IMR-90 (cell line): ENCODE measurements at regions not wholly inside any gene's neighbourhood (a gene's known extent, or its start where the extent isn't known, plus 50 kb on each side); places are given as distances from the start of the nearest gene placed in this dataset.
A peak's percentile ranks its signal among the peaks of the same experiment; 100 is the strongest.

Experiments used
- ATAC-seq: fragments of 200-7000 bp; cut with Tn5 transposase; 2 replicates; pipeline ENCODE4 v1.9.1; 2020; ENCODE audit warnings: low read depth, mild to moderate bottlenecking, moderate library complexity
- BruUV-seq: library from RNA; stranded (reverse); fragments of 400-500 nt; replicated peaks from 2 replicates; lab custom pipeline; 2021; lab: Mats Ljungman, UMichigan
- CTCF ChIA-PET: fragments of 300-600 bp; formaldehyde crosslinking; extraction: SDS; loops from one replicate; lab custom pipeline; 2021; ENCODE audit warnings: antibody characterized with exemption; lab: Yijun Ruan, JAX
- POLR2A ChIA-PET: fragments of 300-600 bp; sonication (Branson Sonifier 250); formaldehyde crosslinking; loops from one replicate; lab custom pipeline; 2022; ENCODE audit warnings: antibody characterized with exemption; ENCODE audit not compliant: unreplicated experiment; lab: Charles Lee
- DNase-seq: peaks from one replicate; pipeline ENCODE4 v3.0.0; 2013
- H2AFZ ChIP-seq: replicated peaks from 2 replicates; pipeline ENCODE3; 2013; ENCODE audit warnings: low read length, mild to moderate bottlenecking; ENCODE audit not compliant: poor library complexity
- H2AK5ac ChIP-seq: 2 replicates; pipeline ENCODE4 v1.6.1; 2013; ENCODE audit warnings: low read depth, low read length, inconsistent platforms
- H2AK9ac ChIP-seq: replicated peaks from 2 replicates; pipeline ENCODE3; 2013; ENCODE audit warnings: mild to moderate bottlenecking, low read depth, low read length, moderate library complexity; ENCODE audit not compliant: poor library complexity
- H2BK120ac ChIP-seq: 2 replicates; pipeline ENCODE4 v1.6.1; 2013; ENCODE audit warnings: low read depth, low read length, inconsistent platforms
- H2BK15ac ChIP-seq: 3 replicates; pipeline ENCODE4 v1.6.1; 2013; ENCODE audit warnings: low read depth, low read length, inconsistent platforms
- H2BK20ac ChIP-seq: 2 replicates; pipeline ENCODE4 v1.6.1; 2013; ENCODE audit warnings: low read depth, mild to moderate bottlenecking, inconsistent platforms, low read length, moderate library complexity
- H2BK5ac ChIP-seq: 2 replicates; pipeline ENCODE4 v1.6.1; 2013; ENCODE audit warnings: mild to moderate bottlenecking, low read depth, low read length, inconsistent platforms; ENCODE audit not compliant: poor library complexity, severe bottlenecking
- H3K14ac ChIP-seq: replicated peaks from 2 replicates; pipeline ENCODE4 v1.6.1; 2013; ENCODE audit warnings: low read depth, low read length, inconsistent platforms
- H3K18ac ChIP-seq: 2 replicates; pipeline ENCODE4 v1.6.1; 2013; ENCODE audit warnings: low read depth, low read length, control low read depth
- H3K23ac ChIP-seq: 2 replicates; pipeline ENCODE4 v1.6.1; 2013; ENCODE audit warnings: low read depth, low read length, inconsistent platforms
- H3K27ac ChIP-seq: 2 replicates; pipeline ENCODE4 v1.5.1; 2013; ENCODE audit warnings: mild to moderate bottlenecking, control low read depth, low read length; ENCODE audit not compliant: insufficient read depth
- H3K27me3 ChIP-seq: 2 replicates; pipeline ENCODE4 v1.6.1; 2013; ENCODE audit warnings: low read length; ENCODE audit not compliant: control insufficient read depth, insufficient read depth
- H3K36me3 ChIP-seq: 2 replicates; pipeline ENCODE4 v1.6.1; 2013; ENCODE audit warnings: low read length, mixed read lengths; ENCODE audit not compliant: control insufficient read depth, insufficient read depth
- H3K4ac ChIP-seq: 2 replicates; pipeline ENCODE4 v1.6.1; 2013; ENCODE audit warnings: low read depth, low read length, inconsistent platforms
- H3K4me1 ChIP-seq: 2 replicates; pipeline ENCODE4 v1.6.1; 2013; ENCODE audit warnings: low read length, mixed read lengths; ENCODE audit not compliant: control insufficient read depth, insufficient read depth
- H3K4me2 ChIP-seq: 2 replicates; pipeline ENCODE4 v1.6.1; 2013; ENCODE audit warnings: low read depth, mild to moderate bottlenecking, control low read depth, low read length, moderate library complexity
- H3K4me3 ChIP-seq: 2 replicates; pipeline ENCODE4 v1.5.1; 2013; ENCODE audit warnings: low read depth, mild to moderate bottlenecking, control low read depth, low read length, moderate library complexity; ENCODE audit not compliant: insufficient read depth
- H3K56ac ChIP-seq: 2 replicates; pipeline ENCODE4 v1.6.1; 2013; ENCODE audit warnings: low read length, inconsistent platforms; ENCODE audit not compliant: insufficient read depth; ENCODE audit errors: extremely low read depth
- H3K79me1 ChIP-seq, 2 experiments: 2 replicates each; pipeline ENCODE4 v1.6.1; 2013; ENCODE audit warnings: low read length in 2 of 2, inconsistent platforms in 1 of 2, low read depth in 1 of 2
- H3K9ac ChIP-seq: 2 replicates; pipeline ENCODE4 v1.6.1; 2013; ENCODE audit warnings: low read depth, low read length, control low read depth
- H3K9me1 ChIP-seq: 2 replicates; pipeline ENCODE4 v1.6.1; 2013; ENCODE audit warnings: low read length, inconsistent platforms; ENCODE audit not compliant: insufficient read depth
- H3K9me3 ChIP-seq: 2 replicates; pipeline ENCODE4 v1.6.1; 2013; ENCODE audit warnings: low read length; ENCODE audit not compliant: control insufficient read depth, insufficient read depth
- H4K20me1 ChIP-seq: 2 replicates; pipeline ENCODE4 v1.6.1; 2013; ENCODE audit warnings: low read length, inconsistent platforms; ENCODE audit not compliant: insufficient read depth
- H4K5ac ChIP-seq: 2 replicates; pipeline ENCODE4 v1.6.1; 2013; ENCODE audit warnings: mild to moderate bottlenecking, low read depth, low read length, control low read depth
- H4K8ac ChIP-seq, 2 experiments: 2 replicates each; pipeline ENCODE4 v1.6.1; 2013; ENCODE audit warnings: low read depth in 2 of 2, low read length in 2 of 2, control low read depth in 1 of 2, inconsistent platforms in 1 of 2
- H4K91ac ChIP-seq: 2 replicates; pipeline ENCODE4 v1.6.1; 2013; ENCODE audit warnings: low read depth, low read length, inconsistent platforms; ENCODE audit not compliant: insufficient read depth
- CEBPB ChIP-seq: IDR thresholded peaks from 2 replicates; pipeline ENCODE4 v1.6.1; 2012; ENCODE audit warnings: low read depth, low read length, improper control_type of control experiment
- CHD1 ChIP-seq: IDR thresholded peaks from 2 replicates; pipeline ENCODE4 v1.6.1; 2012; ENCODE audit warnings: low read depth, low read length, improper control_type of control experiment
- WGBS, 2 experiments: methylation state at CpG; one replicate each; pipeline versions ENCODE4 v1.1.5 to v1.1.7; 2013; ENCODE audit warnings: missing lambda C conversion rate in 2 of 2; ENCODE audit not compliant: insufficient read length in 1 of 2; ENCODE audit errors: extremely low coverage in 2 of 2; 5-methylcytosine and 5-hydroxymethylcytosine counted together
- dilution Hi-C: fragments of 300-500 bp; cut with HindIII; formaldehyde crosslinking; loops from one replicate; pipeline ENCODE4 v1.14.3; 2018; ENCODE audit warnings: low sequenced_read_pairs; ENCODE audit not compliant: unreplicated experiment
- in situ Hi-C: fragments of 300-500 bp; cut with MboI; formaldehyde crosslinking; loops from 3 replicates; pipeline ENCODE4 v1.14.3; 2019; ENCODE audit warnings: low sequenced_read_pairs, inconsistent platforms, mixed read lengths
- intact Hi-C: fragments of 100-400 bp; cut with micrococcal nuclease; formaldehyde crosslinking; loops from 2 replicates; pipeline ENCODE4 v1.10.0; 2022

- in situ Hi-C loops (no loop called here), intact Hi-C loops (no loop called here), dilution Hi-C loops (no loop called here)
- H3K36me3 ChIP-seq, result no peaks in the 10 kb centered on the region
- H3K23ac ChIP-seq, result no peak overlapping the region
- no peaks in the 10 kb centered on the region for H3K79me1 ChIP-seq
- POLR2A ChIA-PET, result interaction anchor here (0.7 kb wide), 1 partner anchor 1111 kb away, joined by 3 read pairs; no protein-coding TSS in a partner anchor
- H4K5ac ChIP-seq, result no peak overlapping the region
- no CpG with 5 or more reads among the region's 6 CpGs for WGBS, 2 experiments
- H2AFZ ChIP-seq, result no peak overlapping the region
- no peak overlapping the region for H4K91ac ChIP-seq
- H2BK15ac ChIP-seq, result no peak overlapping the region; the same call in 2 of the 3 replicates
- no peak overlapping the region; the same call in 1 of the 2 replicates for H2BK120ac ChIP-seq
- no peaks in the 10 kb centered on the region for H3K27me3 ChIP-seq
- H3K14ac ChIP-seq, result no peak overlapping the region
- H3K9me1 ChIP-seq, result no peaks in the 10 kb centered on the region
- no peak overlapping the region for H3K56ac ChIP-seq
- H3K4me2 ChIP-seq, result no peak overlapping the region
- no peak overlapping the region for H2BK20ac ChIP-seq
- no peak for DNase-seq
- no TSS peak for BruUV-seq
- ATAC-seq, result no peak
- TF ChIP-seq CHD1, result no peak
- peak; percentile 66 for TF ChIP-seq CEBPB
- H2AK9ac ChIP-seq, result no peak overlapping the region
- no peak overlapping the region for H3K27ac ChIP-seq
- no peak overlapping the region for H4K8ac ChIP-seq
- H4K20me1 ChIP-seq, result no peaks in the 10 kb centered on the region
- H3K4me1 ChIP-seq, result peaks cover 2% of the 10 kb centered on the region; the same call in 1 of the 2 replicates
- no peak overlapping the region for H2AK5ac ChIP-seq
- no peaks in the 10 kb centered on the region for H3K9me3 ChIP-seq
- CTCF ChIA-PET, result no interaction called here
- no peak overlapping the region for H3K4ac ChIP-seq
- H3K4me3 ChIP-seq, result no peak overlapping the region
- no peak overlapping the region for H3K9ac ChIP-seq
- H2BK5ac ChIP-seq, result no peak overlapping the region
- H3K18ac ChIP-seq, result no peak overlapping the region
These were observed 121.3 kb upstream of the ODAD2 start for GRCh38 chr10:28120043-28120749.
